Mucosa of gallbladder (tissue), 1 donor: ENCODE measurements at regions not wholly inside any gene's neighbourhood (a gene's known extent, or its start where the extent isn't known, plus 50 kb on each side); places are given as distances from the start of the nearest gene placed in this dataset.
A peak's percentile ranks its signal among the peaks of the same experiment; 100 is the strongest.

Experiments
- DNase-seq: peaks from one replicate; pipeline ENCODE4 v3.0.0-alpha.2; 2020; ENCODE audit warnings: low spot score
- donor health status: DM: no; HTN: no; CAD: no.

- no peak for DNase-seq
Measured at GRCh38 chr7:84546403-84546802, 351.8 kb upstream of the SEMA3A start.

GRCh38 chr7:84538268-84538667 is 343.7 kb upstream of the SEMA3A start:
- DNase-seq, result no peak

- no peak for DNase-seq
Measured at GRCh38 chr7:84536271-84536870, 341.8 kb upstream of the SEMA3A start.

- DNase-seq, result no peak
Measured at GRCh38 chr7:84535580-84536270, 341.1 kb upstream of the SEMA3A start.

- no peak for DNase-seq
Measured at GRCh38 chr7:84533182-84533581, 338.6 kb upstream of the SEMA3A start.

- no peak for DNase-seq
Measured at GRCh38 chr7:84532196-84532595, 337.6 kb upstream of the SEMA3A start.

- no peak for DNase-seq
Measured at GRCh38 chr7:84529480-84530205, 335.1 kb upstream of the SEMA3A start.

- no peak for DNase-seq
Measured at GRCh38 chr7:84528756-84529479, 334.3 kb upstream of the SEMA3A start.

GRCh38 chr7:84524714-84525694 is 330.4 kb upstream of the SEMA3A start:
- DNase-seq, result peak; percentile 31

- no peak for DNase-seq
Measured at GRCh38 chr7:84513061-84513460, 318.5 kb upstream of the SEMA3A start.

- DNase-seq, result no peak
Measured at GRCh38 chr7:84512055-84512454, 317.5 kb upstream of the SEMA3A start.

GRCh38 chr7:84510505-84510904 is 315.9 kb upstream of the SEMA3A start:
- DNase-seq, result no peak

- DNase-seq, result no peak
Measured at GRCh38 chr7:84509522-84509921, 314.9 kb upstream of the SEMA3A start.

GRCh38 chr7:84508606-84509005 is 314.0 kb upstream of the SEMA3A start:
- DNase-seq, result no peak

- no peak for DNase-seq
Measured at GRCh38 chr7:84507529-84507928, 312.9 kb upstream of the SEMA3A start.

- no peak for DNase-seq
Measured at GRCh38 chr7:84506151-84506550, 311.6 kb upstream of the SEMA3A start.

GRCh38 chr7:84502239-84502638 is 307.6 kb upstream of the SEMA3A start:
- no peak for DNase-seq

GRCh38 chr7:84497873-84498272 is 303.3 kb upstream of the SEMA3A start:
- no peak for DNase-seq

- DNase-seq, result no peak
Measured at GRCh38 chr7:84495128-84495527, 300.5 kb upstream of the SEMA3A start.

GRCh38 chr7:84492098-84493034 is 297.8 kb upstream of the SEMA3A start:
- no peak for DNase-seq
